Occipital lobe (tissue), 1 donor: ENCODE measurements at regions not wholly inside any gene's neighbourhood (a gene's known extent, or its start where the extent isn't known, plus 50 kb on each side); places are given as distances from the start of the nearest gene placed in this dataset.

ENCODE experiments used
- DNase-seq: peaks from one replicate; lab custom pipeline; 2025; lab: John Stamatoyannopoulos, UW

DNA sequence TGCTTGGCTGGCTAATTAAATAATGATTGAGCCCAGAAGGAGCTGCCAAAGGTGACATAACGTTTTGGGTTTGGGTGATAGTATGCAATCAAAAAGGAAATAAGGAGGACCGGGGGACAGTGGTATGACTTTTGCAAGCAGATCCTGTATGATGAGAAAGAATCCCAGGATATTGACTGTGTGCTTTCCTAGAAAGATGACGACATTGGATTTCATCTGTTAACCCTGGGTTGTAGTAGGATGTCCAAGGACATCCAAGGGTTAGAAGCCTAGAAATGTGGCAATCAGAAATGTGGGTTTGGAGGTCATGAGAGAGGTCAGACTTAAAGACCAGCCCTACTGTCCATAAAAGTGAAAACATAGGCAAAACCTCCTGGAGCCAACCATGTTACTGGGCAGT lies 50.3 kb upstream of the HMHB1 start:
- no peak for DNase-seq

DNA sequence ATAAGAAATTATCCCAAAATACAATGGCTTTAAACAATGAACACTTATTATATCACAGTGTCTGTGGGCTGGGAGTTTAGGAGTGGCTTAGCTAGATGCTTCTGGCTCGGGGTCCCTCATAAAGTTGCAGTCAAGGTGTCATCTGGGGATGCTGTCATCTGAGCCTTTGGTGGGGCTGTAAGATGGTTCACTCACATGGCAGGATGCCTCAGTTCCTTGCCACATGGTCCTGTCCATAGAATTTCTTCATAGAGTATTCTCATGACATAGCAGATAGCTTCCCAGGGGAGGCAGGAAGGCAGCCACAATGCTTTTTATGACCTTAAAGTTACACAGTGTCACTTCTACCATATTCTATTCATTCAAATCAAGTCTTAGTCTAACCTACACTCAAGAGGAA lies 51.2 kb upstream of the HMHB1 start:
- DNase-seq = no peak

DNA sequence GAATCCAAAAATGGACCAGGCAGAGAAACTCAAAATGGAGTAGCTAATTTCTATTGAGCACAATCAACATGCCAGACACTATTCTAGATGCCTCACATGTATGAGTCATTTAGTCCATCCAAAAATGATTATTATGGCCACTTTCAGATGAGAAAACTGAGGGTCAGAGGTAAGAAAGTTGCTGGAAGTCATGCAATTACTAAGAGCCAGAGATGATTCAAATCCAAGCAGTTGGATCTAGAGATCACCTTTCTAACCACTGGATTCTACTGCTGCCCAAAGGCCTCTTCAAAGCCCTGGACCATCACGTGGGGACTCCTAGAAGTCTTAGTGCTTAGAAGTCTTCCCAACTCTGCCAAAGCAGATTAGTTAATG lies 51.8 kb upstream of the HMHB1 start:
- DNase-seq = no peak

DNA sequence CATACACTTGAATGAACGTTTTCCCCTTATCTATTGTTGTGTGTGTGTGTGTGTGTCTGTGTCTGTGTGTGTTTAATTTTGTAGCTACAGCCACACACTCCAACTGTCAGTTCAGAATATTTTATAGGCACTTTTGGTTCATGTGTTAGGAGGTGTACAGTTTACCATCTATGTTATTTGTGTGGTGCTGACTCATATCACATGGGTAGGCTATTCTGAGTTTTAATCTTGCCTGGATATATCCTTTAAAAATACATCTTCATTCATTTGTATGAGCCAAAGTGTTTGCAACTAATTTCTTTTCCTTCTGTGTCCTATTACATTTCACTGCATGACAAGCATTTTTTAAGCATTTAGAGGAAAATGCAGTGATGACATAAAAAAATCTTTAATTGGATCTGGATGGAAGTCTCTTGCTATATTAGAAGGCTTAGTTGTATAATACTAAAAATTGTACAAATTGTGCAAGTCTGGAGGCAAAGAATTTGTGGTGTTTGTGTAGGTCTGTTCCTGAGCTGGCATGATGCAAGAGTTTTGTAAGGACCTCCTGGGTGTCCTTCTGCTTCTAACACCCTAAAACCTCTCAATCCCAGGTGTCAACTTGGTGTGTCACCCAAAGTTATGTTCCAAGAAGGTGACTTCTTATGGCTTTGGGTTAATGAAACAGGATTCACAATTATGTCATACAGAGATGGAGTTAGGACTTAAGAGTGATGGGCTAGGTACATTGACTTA lies 52.4 kb upstream of the HMHB1 start:
- DNase-seq = no peak

DNA sequence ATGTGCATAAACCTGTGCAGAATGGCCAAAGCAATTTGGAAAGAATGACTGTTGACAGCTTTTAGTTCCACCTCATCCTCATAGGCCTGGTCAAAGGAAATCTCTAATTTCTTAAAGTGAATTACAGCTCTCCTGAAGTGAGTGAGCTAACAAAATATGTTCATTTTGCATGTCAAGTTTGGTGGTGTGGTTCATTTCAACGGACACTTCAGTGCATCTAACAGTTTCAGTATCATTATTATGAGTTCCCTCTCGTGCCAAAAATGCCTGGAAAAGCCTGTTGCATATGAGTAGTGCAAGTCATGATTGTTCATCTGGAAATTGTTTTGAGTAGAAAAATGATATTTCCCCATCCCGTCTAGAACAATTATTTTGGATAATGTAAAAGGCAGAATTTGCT lies 53.2 kb upstream of the HMHB1 start:
- DNase-seq = no peak

DNA sequence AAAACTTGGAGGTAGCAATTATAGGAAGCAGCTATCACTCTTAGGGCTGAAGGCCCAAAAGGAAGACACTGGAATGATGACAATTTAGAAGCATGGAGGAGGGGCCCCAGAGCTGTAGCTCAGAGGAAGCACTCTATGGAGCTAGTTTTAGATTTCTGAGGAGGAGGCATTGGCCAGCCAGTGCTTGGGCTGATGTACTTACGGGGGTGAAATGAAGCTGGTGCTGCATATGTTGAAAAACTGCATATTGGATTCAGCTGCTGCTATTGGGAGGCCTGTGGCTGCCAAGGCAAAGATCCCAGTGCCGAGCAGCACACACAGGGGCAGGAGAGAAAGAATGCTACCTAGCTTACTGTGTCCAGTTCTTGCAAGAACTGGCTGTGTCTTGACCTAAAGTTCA lies 53.9 kb upstream of the HMHB1 start:
- DNase-seq = peak; percentile 32

DNA sequence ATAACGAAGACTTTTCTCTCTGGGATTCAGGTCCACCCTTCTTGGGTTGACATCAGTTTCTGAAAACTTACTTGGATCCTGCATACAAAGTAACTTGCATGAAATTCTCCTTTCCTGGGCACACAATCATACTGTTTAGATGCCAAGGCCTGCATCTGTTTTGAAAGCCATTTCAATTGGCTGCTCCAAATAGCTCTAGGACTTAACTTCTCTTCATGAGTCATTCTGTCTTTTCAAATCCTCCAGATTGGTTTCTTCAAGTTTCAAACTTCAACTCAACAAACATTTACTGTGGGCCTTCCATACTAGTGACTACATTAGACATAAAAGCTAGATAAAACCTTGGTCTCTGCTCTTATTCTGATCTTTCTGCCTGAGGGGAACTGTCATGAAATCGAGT lies 54.8 kb upstream of the HMHB1 start:
- no peak for DNase-seq

DNA sequence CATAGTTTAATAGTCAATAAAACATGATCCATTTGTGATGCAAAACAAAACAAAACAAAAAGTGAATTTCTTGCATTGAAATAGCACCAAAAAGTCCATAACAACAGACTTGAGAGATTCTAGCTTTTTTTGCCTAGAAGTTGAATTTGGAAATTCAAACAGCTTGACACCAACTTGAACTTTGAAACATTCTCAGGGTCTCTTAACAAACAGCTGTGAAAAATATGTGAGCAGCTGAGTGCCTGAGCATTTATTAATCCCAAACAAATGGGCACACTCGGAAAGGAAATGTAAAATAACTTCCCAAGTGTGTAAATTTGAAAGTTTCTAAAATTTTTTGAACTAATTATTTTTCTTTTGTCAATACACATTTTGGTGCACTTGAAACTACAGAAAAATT lies 56.0 kb upstream of the HMHB1 start:
- no peak for DNase-seq

DNA sequence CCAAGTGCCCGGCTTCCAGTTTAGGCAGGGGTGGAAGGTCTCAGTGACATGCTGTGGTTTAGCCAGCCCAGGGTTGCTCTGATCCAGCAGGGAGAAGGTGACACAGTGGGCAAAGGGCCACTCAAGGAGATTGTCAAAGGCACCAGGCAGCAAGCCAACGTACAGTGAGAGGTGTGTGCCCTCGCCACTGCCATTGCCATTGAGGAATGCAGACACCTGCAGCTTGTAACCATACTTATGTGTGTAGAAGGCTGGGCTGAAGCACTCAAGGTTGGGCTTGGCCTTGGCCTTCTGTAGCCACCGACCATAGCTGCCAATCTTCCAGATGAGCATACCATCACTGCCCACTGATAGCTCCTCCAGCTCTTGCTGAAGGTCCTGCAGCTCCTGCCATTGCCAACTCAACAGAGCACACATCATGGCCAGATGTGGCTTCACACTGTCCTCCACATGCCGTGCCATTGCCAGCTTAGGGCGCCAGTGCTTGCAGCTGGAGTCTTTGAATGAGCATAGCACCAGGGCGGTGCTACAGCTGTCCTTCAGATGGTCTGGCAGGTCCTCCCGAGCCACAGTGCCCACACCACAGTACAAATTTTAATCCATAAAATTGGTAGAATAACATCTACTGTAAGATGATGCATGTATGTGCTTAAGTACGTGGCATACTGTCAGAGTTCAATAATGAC lies 59.7 kb upstream of the HMHB1 start:
- DNase-seq = no peak

DNA sequence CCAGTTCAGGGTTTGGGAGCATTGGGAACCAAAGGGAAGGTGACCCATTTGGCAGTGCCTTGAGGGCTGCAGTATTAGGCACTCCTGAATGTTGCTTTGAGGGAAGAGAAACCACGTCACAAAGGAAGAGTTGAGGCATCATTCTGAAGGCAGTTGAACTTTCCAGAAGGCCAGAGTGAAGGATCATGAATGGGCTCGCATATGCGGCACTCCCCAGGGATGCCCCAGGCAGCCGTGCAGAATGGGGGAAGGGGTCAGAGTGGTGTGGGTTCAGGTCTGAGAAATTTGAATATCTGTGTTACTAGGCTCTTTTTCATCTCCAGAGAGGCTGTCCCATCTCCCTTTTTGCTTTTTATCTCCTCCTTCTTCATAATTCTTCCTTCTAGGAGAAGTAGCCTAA lies 60.6 kb upstream of the HMHB1 start:
- DNase-seq = no peak

DNA sequence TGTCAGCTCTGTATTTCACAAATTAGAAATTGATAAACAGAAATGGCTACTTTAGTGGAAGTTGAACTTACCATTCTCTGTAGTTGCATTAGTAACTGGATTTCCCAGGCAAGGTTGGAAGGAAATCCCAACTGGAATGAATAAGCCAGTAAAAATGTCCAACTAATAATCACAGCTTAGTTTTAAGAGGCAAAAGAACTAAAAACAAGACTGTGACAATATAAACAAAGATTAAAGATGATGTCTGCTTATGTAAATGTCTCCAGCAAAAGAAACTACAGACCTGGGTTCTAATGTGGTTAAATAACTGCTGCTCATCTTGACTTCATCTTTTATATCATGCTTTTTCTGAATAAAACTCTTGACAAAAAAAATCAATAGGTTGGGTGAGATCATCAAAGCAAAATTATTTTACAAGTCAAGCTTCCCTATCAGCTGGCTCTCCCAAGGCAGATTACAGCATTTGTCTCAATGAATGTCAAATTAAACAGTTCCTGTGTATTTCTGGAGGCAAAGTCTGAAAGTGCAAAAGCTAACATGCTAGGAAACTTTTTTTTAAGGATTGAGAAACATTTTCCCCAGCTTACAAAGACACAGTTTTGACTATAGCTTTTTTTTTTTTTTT lies 62.3 kb upstream of the HMHB1 start:
- DNase-seq = no peak

DNA sequence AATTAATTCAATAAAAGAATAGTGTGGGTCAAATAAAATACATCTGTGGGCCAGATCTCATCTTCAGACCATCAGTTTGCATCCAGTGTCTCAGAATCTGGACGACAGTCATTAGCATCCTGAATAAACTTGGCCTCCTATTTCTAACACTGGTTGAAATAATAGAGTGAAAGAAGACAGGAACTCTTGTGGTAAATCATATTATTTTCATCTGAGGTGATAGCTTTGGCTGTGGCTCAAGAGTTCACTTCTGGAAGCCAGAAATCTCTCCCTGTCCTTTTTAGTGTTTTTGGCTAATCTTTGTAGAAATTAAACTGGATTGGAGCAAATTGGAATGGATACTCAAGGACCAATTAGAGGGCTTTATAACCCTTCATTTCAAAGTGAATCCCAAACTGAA lies 63.4 kb upstream of the HMHB1 start:
- DNase-seq = no peak

DNA sequence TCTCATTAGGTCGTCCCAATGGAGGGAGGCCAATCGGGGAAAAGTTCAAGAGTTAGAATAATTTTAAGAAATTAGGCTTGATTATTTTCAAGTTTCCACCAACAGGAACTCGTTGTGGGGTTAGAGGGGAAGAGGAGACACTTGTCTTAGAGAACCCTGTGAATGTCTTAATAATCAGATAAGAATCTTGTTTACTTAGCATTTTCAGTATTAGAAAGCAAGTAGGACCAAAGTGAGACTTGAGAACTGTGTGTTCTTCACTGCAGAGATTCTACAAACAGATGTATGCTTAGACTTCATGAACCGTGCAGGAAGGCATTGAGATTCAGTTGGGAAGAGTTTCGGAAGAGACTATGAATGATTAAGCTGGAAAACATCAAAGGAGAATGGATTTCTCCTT lies 69.0 kb upstream of the HMHB1 start:
- DNase-seq = no peak

DNA sequence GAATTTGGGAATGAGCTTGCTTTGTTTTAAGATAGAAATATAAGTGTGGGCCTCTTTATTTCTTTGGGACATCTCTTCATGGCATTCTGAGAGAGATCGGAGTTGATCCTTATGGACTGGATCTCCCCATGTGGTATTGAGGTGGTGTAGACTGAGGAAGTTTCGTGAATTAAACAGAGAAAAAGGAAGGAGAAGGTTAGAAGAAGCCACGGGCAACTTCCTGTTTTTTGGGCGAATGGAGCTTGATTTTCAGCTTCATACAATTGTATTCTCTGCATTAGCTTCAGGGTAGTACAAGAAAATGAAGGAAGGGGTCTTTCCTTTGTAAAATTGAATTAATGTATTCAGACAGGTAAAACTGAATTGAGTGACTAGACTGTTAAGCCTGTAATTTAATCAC lies 70.5 kb upstream of the HMHB1 start:
- no peak for DNase-seq

DNA sequence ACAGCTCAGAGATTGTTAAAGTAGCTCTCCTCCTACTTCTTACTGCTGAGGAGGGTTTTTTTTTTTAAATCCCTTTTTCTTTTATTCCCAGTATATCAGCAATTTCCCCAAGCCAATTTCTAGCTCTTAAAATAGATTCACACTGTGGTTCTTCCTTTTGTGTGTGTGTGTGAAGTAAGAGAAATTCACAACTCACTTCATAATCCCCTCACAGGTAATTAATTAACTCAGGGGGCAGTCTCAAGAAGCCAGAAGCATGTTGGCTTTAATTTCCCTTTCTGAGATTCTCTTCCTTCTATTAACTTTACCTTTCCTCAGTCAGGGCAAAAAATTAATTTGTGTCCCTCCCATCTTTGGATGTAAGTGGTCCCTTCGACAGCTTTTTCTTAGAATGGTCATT lies 71.0 kb upstream of the HMHB1 start:
- no peak for DNase-seq

DNA sequence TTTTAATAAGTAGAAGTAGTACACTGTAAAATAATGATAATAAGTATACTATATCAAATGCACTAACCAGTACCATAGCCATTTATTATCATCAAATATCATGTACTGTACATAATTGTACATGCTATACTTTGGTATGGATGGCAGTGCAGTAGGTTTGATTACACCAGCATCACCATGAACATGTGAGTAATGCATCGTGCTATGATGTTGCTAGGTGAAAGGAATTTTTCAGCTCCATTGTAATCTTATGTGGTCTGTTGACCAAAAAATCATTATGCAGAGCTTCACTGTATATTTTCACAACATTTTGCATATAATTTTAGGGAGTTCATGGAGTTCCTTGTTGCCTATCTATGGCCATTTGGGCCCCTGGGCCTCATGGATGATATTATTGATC lies 72.2 kb upstream of the HMHB1 start:
- no peak for DNase-seq

DNA sequence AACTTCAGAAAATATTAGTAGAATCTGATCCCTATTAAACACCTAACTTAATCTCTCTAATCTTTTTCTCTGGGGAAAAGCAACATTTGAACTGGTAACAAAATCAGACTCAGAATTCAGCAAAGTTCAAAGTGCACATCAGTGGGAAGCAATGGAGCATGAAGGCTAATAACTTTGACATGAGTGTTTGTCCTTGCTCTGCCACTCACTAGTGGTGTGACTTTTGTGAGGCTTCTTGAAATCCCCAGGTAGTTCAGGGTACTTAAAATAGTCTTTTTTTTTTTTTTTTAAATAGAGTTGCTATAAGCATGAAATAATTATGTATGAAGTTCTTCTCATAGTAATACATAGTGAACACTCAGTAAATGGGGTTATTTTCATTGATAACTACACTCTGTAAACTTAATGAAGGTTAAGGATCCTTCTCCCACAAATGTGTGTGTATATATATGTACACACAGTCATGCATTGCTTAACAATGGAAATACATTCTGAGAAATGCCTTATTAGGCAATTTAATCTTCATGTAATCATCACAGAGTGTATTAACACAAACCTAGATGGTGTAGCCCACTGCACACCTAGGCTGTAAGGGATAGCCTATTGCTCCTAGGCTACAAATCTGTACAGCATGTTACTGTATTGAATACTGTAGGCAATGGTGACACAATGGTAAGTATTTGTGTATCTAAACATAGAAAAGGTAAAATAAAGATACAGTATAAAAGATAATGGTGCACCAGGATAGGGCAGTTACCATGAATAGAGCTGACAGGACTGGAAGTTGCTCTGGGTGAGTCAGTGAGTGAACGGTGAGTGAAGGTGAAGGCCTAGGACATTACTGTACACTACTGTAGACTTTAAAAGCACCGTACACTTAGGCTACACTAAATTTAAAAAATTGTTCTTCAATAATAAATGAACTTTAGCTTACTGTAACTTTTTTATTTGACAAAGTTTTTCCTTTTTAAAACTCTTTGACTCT lies 73.3 kb upstream of the HMHB1 start:
- no peak for DNase-seq

DNA sequence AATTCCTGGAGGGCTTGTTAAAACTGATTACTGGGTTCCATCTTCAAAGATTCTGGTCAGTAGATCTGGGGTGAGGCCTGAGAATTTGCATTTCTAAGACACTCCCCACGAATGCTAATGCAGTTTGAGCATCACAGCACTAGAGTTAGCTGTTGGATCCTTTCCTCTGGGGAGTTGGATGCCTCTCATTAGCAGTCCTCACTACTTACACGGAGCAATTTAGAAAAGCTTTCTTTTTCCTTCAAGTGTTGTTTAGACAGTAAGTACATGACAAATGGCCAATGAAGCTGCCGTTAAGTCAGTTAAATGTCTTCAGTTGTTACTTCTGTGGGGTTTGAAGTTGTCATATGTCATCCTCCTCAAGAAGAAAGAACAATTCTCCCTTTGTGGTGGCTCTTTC lies 74.9 kb upstream of the HMHB1 start:
- no peak for DNase-seq

DNA sequence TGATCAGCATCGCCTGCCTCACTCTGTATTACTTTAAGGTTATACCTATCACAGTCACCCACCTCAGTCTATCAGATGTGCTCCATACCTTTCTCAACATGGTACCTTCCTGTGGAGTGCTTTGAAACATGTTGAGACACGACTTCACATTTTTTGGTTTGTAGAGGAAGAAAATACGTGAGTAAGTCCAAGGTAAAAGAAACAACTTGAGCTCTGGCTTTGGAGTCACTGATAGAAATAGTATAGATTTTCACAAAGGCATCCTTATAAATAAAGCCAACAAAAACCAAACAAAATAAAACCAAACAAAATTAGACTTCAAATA lies 77.5 kb upstream of the HMHB1 start:
- no peak for DNase-seq

DNA sequence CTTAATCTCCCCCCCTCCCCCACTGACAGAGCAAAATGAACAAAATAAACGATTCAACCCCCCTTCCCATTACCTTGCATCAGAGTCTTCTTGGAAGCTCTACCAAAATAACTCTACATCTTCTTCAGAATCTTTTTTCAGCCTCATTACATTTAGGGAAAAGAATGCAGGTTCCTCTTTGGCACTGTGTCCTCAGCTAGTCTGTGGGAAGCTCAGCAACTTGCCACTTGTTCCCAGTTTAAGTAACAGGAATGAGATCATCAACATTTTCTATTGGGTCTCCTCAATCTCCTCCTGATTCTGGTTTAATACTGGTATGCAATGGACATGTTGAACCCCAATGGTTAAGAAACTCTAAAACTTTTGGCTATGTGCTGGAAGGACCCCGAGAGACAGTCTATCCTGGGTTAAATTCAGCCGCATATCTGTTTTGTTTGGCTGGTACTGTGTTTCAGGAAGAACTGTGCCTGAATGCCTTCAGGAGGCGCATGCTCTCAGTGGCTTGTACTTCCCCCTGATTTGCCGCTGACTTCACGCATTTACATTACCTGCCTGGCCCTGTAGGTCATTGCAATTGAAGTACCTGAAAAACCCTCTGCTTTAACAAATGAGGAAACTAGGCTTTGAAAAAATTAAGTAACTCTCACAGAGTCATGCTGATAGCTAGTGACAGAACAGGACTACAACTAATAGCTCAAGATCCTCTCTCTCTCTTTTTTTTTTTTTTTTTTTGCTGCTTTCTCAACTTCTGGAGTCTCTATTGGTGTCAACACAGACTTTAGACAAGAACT lies 78.1 kb upstream of the HMHB1 start:
- no peak for DNase-seq

DNA sequence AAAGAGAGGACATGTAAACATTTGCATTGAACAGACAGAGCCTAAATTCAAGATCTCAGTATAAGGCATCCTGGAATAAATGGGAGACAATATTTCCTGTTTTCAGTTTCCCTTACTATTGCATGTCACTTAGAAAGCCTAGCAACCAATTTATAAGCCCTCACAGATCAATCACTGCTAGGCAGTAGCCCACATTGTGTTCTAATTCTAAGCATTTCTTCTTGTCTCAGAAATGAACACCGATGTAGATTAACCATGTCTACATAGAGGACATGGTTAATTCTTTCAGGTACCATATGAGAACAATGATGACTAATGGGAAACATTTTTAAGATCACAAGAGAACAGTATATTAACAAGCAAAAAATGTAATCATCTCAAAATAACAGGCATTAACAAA lies 79.6 kb upstream of the HMHB1 start:
- no peak for DNase-seq
